K562 (cell line): ENCODE measurements at regions not wholly inside any gene's neighbourhood (a gene's known extent, or its start where the extent isn't known, plus 50 kb on each side); places are given as distances from the start of the nearest gene placed in this dataset.

Experiments
- ATAC-seq: fragments of 200-7000 bp; cut with Tn5 transposase; 3 replicates; pipeline ENCODE4 v1.9.1; 2020; ENCODE audit warnings: moderate library complexity
- BruUV-seq: library from RNA; stranded (reverse); fragments of 400-500 nt; replicated peaks from 2 replicates; lab custom pipeline; 2021; lab: Mats Ljungman, UMichigan
- CTCF ChIA-PET: fragments of 300-600 bp; formaldehyde crosslinking; extraction: SDS; loops from one replicate; lab custom pipeline; 2021; ENCODE audit warnings: low intra/inter-chr PET ratio; lab: Yijun Ruan, JAX
- POLR2A ChIA-PET: fragments of 300-600, 350-650 bp; sonication (Branson Sonifier 250); formaldehyde crosslinking; extraction: SDS; loops from one replicate; lab custom pipeline; 2021; ENCODE audit warnings: antibody characterized with exemption, inconsistent platforms; lab: Yijun Ruan, JAX
- DNase-seq, 4 experiments: peaks; one replicate each; pipeline versions ENCODE4 v3.0.0 to v3.0.0-alpha.2; 2011 to 2018; ENCODE audit warnings: low spot score in 3 of 4, mixed read lengths in 3 of 4; ENCODE audit errors: extremely low read depth in 1 of 4
- FAIRE-seq: peaks from 2 replicates; lab custom pipeline; 2011; peaks lifted over from hg19 to GRCh38; lab: Jason Lieb, UNC
- H2AFZ ChIP-seq: 2 replicates; pipeline ENCODE4 v1.6.0; 2011; ENCODE audit warnings: low read depth, low read length, control low read depth, inconsistent platforms
- H3K27ac ChIP-seq: fragments of 200-600 bp; 3 replicates; pipeline ENCODE4 v1.8.0; 2011; ENCODE audit warnings: low read depth, mild to moderate bottlenecking, control low read depth, inconsistent platforms, low read length, moderate library complexity, mixed read lengths; ENCODE audit errors: extremely low read depth
- H3K27me3 ChIP-seq, 2 experiments: fragments of 300-600 bp in 1 of 2; 2 replicates in 1 of 2; 3 replicates in 1 of 2; pipeline versions ENCODE4 v1.6.0 to v1.8.0; 2011; ENCODE audit warnings: inconsistent platforms in 2 of 2, low read length in 2 of 2, mild to moderate bottlenecking in 1 of 2, mixed read lengths in 1 of 2, moderate library complexity in 1 of 2; ENCODE audit not compliant: control insufficient read depth in 2 of 2, insufficient read depth in 2 of 2
- H3K36me3 ChIP-seq: fragments of 300-600 bp; 3 replicates; pipeline ENCODE4 v1.8.0; 2011; ENCODE audit warnings: mild to moderate bottlenecking, low read length, inconsistent platforms; ENCODE audit not compliant: control insufficient read depth, insufficient read depth
- H3K4me1 ChIP-seq, 2 experiments: fragments of 200-600 bp in 1 of 2; replicated peaks in 1 of 2; 2 replicates in 1 of 2; 3 replicates in 1 of 2; pipeline versions ENCODE4 v1.5.1 to v1.8.0; 2011; ENCODE audit warnings: inconsistent platforms in 2 of 2, low read length in 2 of 2, mild to moderate bottlenecking in 1 of 2, mixed read lengths in 1 of 2, moderate library complexity in 1 of 2; ENCODE audit not compliant: control insufficient read depth in 2 of 2, insufficient read depth in 2 of 2
- H3K4me2 ChIP-seq: 2 replicates; pipeline ENCODE4 v1.6.1; 2011; ENCODE audit warnings: low read length, control low read depth, inconsistent platforms, mixed read lengths; ENCODE audit not compliant: insufficient read depth
- H3K4me3 ChIP-seq: fragments of 200-600 bp; sonication (generic), shearing (Covaris generic); 2 replicates; pipeline ENCODE4 v1.5.1; 2016; ENCODE audit warnings: control low read depth, inconsistent platforms
- H3K79me2 ChIP-seq: fragments of 200-600 bp; 3 replicates; pipeline ENCODE4 v1.8.0; 2011; ENCODE audit warnings: low read length, inconsistent platforms; ENCODE audit not compliant: control insufficient read depth, insufficient read depth
- H3K9ac ChIP-seq, 2 experiments: 2 replicates each; pipeline versions ENCODE4 v1.6.0 to v1.6.1; 2011; ENCODE audit warnings: low read depth in 2 of 2, low read length in 2 of 2, control low read depth in 1 of 2, inconsistent platforms in 1 of 2, mild to moderate bottlenecking in 1 of 2, mixed read lengths in 1 of 2; ENCODE audit not compliant: insufficient read depth in 1 of 2
- H3K9me1 ChIP-seq: one replicate; pipeline ENCODE4 v1.6.0; 2011; ENCODE audit warnings: inconsistent platforms, mild to moderate bottlenecking, low read length, moderate library complexity; ENCODE audit not compliant: control insufficient read depth, insufficient read depth
- H3K9me3 ChIP-seq: replicated peaks from 2 replicates; pipeline ENCODE4 v1.5.1; 2011; ENCODE audit warnings: low read depth, low read length, inconsistent platforms; ENCODE audit not compliant: control insufficient read depth, insufficient read depth
- H4K20me1 ChIP-seq: replicated peaks from 2 replicates; pipeline ENCODE4 v1.6.1; 2011; ENCODE audit warnings: low read length, inconsistent platforms, mixed read lengths; ENCODE audit not compliant: control insufficient read depth, insufficient read depth
- CCNT2 ChIP-seq: IDR thresholded peaks from 2 replicates; pipeline ENCODE4 v1.6.1; 2011; ENCODE audit warnings: borderline replicate concordance, low read depth, mild to moderate bottlenecking, moderate library complexity, mixed read lengths, low read length; ENCODE audit not compliant: insufficient read length; ENCODE audit errors: extremely low read depth
- E2F3 ChIP-seq: fragments of 250-450 bp; sonication (Bioruptor Pico); IDR thresholded peaks from 2 replicates; pipeline ENCODE4 v1.4.0; 2020; ENCODE audit warnings: mild to moderate bottlenecking
- FOXJ2 ChIP-seq: fragments of 200-800 bp; sonication (Bioruptor generic); IDR thresholded peaks from 2 replicates; pipeline ENCODE4 v1.6.1; 2016; ENCODE audit warnings: missing genetic modification characterization, missing compliant biosample characterization
- HCFC1 ChIP-seq: IDR thresholded peaks from 2 replicates; pipeline ENCODE4 v1.6.1; 2012; ENCODE audit warnings: low read depth, low read length, improper control_type of control experiment
- MIER1 ChIP-seq: fragments of 450-650 bp; IDR thresholded peaks from 2 replicates; pipeline ENCODE4 v1.6.1; 2016; ENCODE audit warnings: antibody characterized with exemption, mild to moderate bottlenecking, low read depth
- NFIC ChIP-seq: fragments of 450-650 bp; IDR thresholded peaks from 2 replicates; pipeline ENCODE4 v1.6.1; 2017; ENCODE audit warnings: mild to moderate bottlenecking, inconsistent platforms
- U2AF2 ChIP-seq: fragments of 200-400 bp; formaldehyde crosslinking; optimal IDR thresholded peaks from 2 replicates; pipeline ENCODE3; 2017; ENCODE audit warnings: low read depth, mild to moderate bottlenecking, low read length
- ZNF561 ChIP-seq: fragments of 450-650 bp; formaldehyde crosslinking; conservative IDR thresholded peaks from 2 replicates; pipeline ENCODE4 v1.4.0; 2020; ENCODE audit warnings: mild to moderate bottlenecking, moderate library complexity
- WGBS: fragments of 100-300 bp; shearing (Covaris generic); methylation state at CpG from one replicate; pipeline ENCODE4 v1.1.6; 2016; ENCODE audit warnings: low coverage, mixed read lengths; ENCODE audit not compliant: insufficient coverage; ENCODE audit errors: missing lambda C conversion rate; 5-methylcytosine and 5-hydroxymethylcytosine counted together
- in situ Hi-C: fragments of 300-500 bp; cut with MboI; formaldehyde crosslinking; loops from 4 replicates; pipeline ENCODE4 v1.15.0; 2018; ENCODE audit warnings: inconsistent platforms, mixed read lengths
- intact Hi-C: fragments of 100-400 bp; cut with micrococcal nuclease; formaldehyde crosslinking; loops from 2 replicates; pipeline ENCODE4 v1.14.2; 2022
- TF ChIP-seq, protein P1 (sequence below): sonication (generic); formaldehyde crosslinking; IDR thresholded peaks from 2 replicates; pipeline ENCODE4 v1.8.0; 2022; ENCODE audit warnings: mild to moderate bottlenecking, missing genetic modification reagents, borderline replicate concordance
- TF ChIP-seq, protein P2 (sequence below): fragments of 450-650 bp; IDR thresholded peaks from 2 replicates; pipeline ENCODE4 v1.6.1; 2016; ENCODE audit warnings: missing biosample characterization, missing genetic modification characterization
- TF ChIP-seq, protein P3 (sequence below): fragments of 250-450 bp; sonication (Bioruptor Pico); IDR thresholded peaks from 2 replicates; pipeline ENCODE4 v1.5.0; 2021

DNA sequence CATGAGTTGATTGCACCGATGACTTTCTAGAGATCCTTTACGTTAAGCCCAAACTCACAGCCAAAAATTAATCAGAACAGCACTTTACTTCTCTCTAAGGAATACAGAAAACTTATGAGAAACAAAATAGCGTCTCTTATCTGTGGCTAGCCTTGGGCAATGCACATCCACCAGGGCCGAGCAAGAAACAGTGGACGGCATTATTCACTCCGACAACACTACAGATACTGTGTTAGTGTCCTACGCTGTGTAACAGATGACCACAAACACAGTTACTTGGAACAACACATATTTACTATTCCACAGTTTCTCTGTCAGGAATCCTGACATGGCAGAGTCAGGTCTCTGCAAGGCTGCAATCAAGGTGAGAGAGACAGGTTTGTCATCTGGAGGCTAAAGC is 598.3 kb upstream of the ADARB2 start:
- under 1% methylated on average over 7 of the region's 7 CpGs for WGBS
- no peaks in the 10 kb centered on the region for H3K79me2 ChIP-seq
- BruUV-seq: no TSS peak

More for the DNA sequence above, 598.3 kb upstream of the ADARB2 start:
- H3K4me2 ChIP-seq: no peak overlapping the region
- DNase-seq (no peak), FAIRE-seq (no peak), ATAC-seq (no peak)
- H3K9ac ChIP-seq: no peak overlapping the region
- no peaks in the 10 kb centered on the region for H3K36me3 ChIP-seq
- no peaks in the 10 kb centered on the region for H4K20me1 ChIP-seq
- ChIA-PET POLR2A (no interaction called here), CTCF (no interaction called here)
- TF ChIP-seq E2F3 (CRISPR knock-in tag): no peak
- TF ChIP-seq, protein P1, sequence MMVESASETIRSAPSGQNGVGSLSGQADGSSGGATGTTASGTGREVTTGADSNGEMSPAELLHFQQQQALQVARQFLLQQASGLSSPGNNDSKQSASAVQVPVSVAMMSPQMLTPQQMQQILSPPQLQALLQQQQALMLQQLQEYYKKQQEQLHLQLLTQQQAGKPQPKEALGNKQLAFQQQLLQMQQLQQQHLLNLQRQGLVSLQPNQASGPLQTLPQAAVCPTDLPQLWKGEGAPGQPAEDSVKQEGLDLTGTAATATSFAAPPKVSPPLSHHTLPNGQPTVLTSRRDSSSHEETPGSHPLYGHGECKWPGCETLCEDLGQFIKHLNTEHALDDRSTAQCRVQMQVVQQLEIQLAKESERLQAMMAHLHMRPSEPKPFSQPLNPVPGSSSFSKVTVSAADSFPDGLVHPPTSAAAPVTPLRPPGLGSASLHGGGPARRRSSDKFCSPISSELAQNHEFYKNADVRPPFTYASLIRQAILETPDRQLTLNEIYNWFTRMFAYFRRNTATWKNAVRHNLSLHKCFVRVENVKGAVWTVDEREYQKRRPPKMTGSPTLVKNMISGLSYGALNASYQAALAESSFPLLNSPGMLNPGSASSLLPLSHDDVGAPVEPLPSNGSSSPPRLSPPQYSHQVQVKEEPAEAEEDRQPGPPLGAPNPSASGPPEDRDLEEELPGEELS (CRISPR knock-in tag): no peak
- no peak for TF ChIP-seq NFIC
- TF ChIP-seq MIER1: no peak
- no peak for TF ChIP-seq HCFC1
- TF ChIP-seq, protein P2, sequence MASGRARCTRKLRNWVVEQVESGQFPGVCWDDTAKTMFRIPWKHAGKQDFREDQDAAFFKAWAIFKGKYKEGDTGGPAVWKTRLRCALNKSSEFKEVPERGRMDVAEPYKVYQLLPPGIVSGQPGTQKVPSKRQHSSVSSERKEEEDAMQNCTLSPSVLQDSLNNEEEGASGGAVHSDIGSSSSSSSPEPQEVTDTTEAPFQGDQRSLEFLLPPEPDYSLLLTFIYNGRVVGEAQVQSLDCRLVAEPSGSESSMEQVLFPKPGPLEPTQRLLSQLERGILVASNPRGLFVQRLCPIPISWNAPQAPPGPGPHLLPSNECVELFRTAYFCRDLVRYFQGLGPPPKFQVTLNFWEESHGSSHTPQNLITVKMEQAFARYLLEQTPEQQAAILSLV (tag): no peak
- TF ChIP-seq, protein P3, sequence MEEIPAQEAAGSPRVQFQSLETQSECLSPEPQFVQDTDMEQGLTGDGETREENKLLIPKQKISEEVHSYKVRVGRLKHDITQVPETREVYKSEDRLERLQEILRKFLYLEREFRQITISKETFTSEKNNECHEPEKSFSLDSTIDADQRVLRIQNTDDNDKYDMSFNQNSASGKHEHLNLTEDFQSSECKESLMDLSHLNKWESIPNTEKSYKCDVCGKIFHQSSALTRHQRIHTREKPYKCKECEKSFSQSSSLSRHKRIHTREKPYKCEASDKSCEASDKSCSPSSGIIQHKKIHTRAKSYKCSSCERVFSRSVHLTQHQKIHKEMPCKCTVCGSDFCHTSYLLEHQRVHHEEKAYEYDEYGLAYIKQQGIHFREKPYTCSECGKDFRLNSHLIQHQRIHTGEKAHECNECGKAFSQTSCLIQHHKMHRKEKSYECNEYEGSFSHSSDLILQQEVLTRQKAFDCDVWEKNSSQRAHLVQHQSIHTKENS: no peak
- no peak for TF ChIP-seq U2AF2
- no peak for TF ChIP-seq FOXJ2 (tag)
- TF ChIP-seq ZNF561 (CRISPR knock-in tag): no peak
- no peak for TF ChIP-seq CCNT2
- H3K9me1 ChIP-seq: no peaks in the 10 kb centered on the region
- in situ Hi-C loops (no loop called here), intact Hi-C loops (no loop called here)
- H3K4me3 ChIP-seq: no peak overlapping the region
- no peaks in the 10 kb centered on the region for H3K9me3 ChIP-seq
- H3K4me1 ChIP-seq: no peaks in the 10 kb centered on the region
- H2AFZ ChIP-seq: no peak overlapping the region
- no peak overlapping the region for H3K27ac ChIP-seq
- peaks cover 0 to 3% of the 10 kb centered on the region in 2 experiments; a peak in 2 of 5 replicates for H3K27me3 ChIP-seq
